ENCODE measurements at regions not wholly inside any gene's neighbourhood (a gene's known extent, or its start where the extent isn't known, plus 50 kb on each side); places are given as distances from the start of the nearest gene placed in this dataset.
A peak's percentile ranks its signal among the peaks of the same experiment; 100 is the strongest.
"Not testable (repeated sequence)": the region's sequence is repeated elsewhere in the genome, so short reads cannot be mapped to it uniquely, and the experiment has no call there.

DNA sequence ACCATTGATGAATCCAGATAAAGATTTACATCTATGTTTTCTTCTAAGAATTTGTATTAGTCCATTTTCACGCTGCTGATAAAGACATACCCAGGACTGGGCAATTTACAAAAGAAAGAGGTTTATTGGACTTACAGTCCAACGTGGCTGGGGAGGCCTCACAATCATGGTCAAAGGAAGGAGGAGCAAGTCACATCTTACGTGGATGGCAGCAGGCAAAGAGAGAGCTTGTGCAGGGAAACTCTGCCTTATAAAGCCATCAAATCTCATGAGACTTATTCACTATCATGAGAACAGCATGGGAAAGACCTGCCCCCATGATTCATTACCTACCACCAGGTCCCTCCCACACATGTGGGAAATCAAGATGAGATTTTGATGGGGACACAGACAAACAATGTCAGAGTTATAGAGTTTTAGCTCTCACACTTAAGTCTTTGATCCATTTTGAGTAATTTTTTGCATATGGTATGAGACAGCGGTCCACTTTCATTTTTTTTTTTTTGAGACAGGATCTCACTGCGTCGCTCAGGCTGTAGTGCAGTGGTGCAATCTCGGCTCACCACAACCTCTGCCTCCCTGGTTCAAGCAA is 53.5 kb upstream of the JADE2 start:
- not testable (repeated sequence) for H3K9me3 ChIP-seq, H3K27ac ChIP-seq, H3K36me3 ChIP-seq, H3K4me1 ChIP-seq, H3K4me3 ChIP-seq, H3K27me3 ChIP-seq
- DNase-seq = peak in 1 of 3 donors; percentile 4

DNA sequence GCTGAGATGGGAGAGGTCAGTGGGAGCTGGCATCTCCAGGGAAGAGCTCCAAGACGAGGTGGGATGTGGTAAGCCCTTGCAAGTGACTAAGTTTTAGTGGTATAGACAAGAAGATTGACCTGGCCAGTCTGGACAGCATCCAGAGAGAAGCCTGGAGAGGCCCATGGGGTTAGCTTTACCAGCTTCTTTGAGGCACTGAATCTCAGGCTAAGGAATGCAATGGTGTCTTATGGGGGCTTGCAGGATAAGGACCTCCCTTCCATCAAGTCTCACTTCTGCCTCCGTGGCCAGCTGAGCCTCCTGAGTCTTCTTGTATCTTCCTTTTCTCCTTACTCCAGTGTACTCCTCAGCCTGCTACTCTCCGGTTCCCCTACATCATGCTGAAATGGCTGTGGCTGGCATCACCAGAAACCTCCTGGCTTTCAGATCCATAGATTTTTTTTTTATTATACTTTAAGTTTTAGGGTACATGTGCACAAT is 56.5 kb upstream of the JADE2 start:
- no peak for TF ChIP-seq POLR2A (IDR thresholded peaks at IDR 0.05)
- DNase-seq = no peak

DNA sequence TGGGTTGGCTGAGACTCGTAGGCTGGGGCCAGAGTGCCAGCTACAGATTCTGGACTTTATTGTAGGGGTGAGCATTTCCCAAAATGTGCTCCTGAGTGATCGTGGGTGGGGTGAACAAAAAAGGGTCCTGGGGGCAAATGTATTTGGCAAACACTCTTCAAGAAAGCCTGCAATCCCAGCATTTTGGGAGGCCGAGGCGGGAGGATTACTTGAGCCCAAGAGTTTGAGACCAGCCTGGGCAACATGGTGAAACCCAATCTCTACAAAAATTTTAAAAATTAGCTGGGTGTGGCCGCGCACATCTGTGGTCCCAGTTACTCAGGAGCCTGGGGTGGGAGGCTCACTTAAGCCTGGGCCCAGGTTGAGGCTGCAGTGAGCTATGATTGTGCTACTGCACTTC is 55.5 kb upstream of the CDKN2AIPNL start:
- H3K27me3 ChIP-seq = no peaks in the 10 kb centered on the region
- peaks cover 12 to 24% (median 17%) of the 10 kb centered on the region in 4 donors for H3K4me1 ChIP-seq
- peak overlapping the region in 2 of 4 donors; percentile 51 to 58 for H3K4me3 ChIP-seq
- H3K9me3 ChIP-seq = no peaks in the 10 kb centered on the region
- DNase-seq = no peak
- H3K36me3 ChIP-seq = no peaks in the 10 kb centered on the region
- H3K27ac ChIP-seq = peak overlapping the region; percentile 85 to 97 (median 96)
- TF ChIP-seq, protein P1, sequence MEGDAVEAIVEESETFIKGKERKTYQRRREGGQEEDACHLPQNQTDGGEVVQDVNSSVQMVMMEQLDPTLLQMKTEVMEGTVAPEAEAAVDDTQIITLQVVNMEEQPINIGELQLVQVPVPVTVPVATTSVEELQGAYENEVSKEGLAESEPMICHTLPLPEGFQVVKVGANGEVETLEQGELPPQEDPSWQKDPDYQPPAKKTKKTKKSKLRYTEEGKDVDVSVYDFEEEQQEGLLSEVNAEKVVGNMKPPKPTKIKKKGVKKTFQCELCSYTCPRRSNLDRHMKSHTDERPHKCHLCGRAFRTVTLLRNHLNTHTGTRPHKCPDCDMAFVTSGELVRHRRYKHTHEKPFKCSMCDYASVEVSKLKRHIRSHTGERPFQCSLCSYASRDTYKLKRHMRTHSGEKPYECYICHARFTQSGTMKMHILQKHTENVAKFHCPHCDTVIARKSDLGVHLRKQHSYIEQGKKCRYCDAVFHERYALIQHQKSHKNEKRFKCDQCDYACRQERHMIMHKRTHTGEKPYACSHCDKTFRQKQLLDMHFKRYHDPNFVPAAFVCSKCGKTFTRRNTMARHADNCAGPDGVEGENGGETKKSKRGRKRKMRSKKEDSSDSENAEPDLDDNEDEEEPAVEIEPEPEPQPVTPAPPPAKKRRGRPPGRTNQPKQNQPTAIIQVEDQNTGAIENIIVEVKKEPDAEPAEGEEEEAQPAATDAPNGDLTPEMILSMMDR (IDR thresholded peaks at IDR 0.05) = no peak
- no peak for TF ChIP-seq POLR2A (IDR thresholded peaks at IDR 0.05)

More for the DNA sequence above, 56.5 kb upstream of the JADE2 start:
- Histone ChIP-seq H3K4me3 (no peak overlapping the region), H3K27me3 (no peaks in the 10 kb centered on the region), H3K27ac (no peak overlapping the region), H3K4me1 (peaks cover 12 to 24% (median 17%) of the 10 kb centered on the region in 4 donors), H3K36me3 (no peaks in the 10 kb centered on the region), H3K9me3 (no peaks in the 10 kb centered on the region)

DNA sequence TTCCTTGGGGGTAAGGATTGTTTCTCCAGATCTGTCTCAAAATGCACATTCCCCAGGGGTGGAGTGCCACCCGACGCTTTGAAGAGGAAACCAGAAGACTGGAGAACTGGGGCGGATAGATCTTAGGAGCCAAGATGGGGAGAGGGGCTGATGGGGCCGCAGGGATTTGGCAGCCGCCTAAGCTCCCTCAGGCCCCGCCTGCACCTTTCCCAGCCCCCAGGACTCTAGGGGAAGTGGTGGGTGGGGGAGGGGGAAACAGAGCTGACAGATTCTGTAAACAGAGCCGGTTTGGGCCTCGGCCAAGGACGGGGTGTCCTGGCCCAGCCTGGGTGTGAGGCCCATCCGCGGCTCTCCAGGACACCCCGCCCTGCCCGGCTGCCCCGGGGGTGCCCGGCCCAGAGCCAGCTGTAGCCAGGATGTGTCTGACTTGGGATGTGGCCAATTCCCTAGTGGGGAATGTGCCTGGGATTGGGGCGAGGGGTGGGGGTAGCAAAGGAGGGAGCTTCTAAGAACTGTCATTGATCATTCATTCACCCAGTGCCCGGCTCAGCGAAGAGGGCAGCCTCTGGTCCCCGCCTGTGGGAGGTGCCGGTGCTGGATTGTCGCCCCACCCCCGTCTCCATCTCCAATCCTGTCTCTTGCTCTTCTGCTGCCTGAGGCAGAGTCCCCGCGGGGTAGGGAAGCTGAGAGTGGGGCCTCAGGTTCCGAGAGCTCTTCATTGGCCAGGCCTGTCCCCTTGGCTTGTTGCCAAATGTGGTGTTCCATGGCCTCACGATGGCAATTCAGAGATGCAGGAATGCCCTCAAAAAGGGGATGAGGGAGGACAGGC is 54.8 kb upstream of the CDKN2AIPNL start:
- DNase-seq = peak; percentile 93 to 99 (median 99)
- peaks cover 12 to 24% (median 17%) of the 10 kb centered on the region in 4 donors for H3K4me1 ChIP-seq
- H3K9me3 ChIP-seq = no peaks in the 10 kb centered on the region
- peak overlapping the region; percentile 41 to 58 (median 50) for H3K4me3 ChIP-seq
- peak overlapping the region; percentile 85 to 97 (median 96) for H3K27ac ChIP-seq
- no peaks in the 10 kb centered on the region for H3K36me3 ChIP-seq
- H3K27me3 ChIP-seq = no peaks in the 10 kb centered on the region
- TF ChIP-seq, protein P1 (IDR thresholded peaks at IDR 0.05) = peak in 3 of 6 experiments; percentile 43 to 49 (median 45)
- peak in 1 of 2 donors; percentile 58 for TF ChIP-seq POLR2A (IDR thresholded peaks at IDR 0.05)

DNA sequence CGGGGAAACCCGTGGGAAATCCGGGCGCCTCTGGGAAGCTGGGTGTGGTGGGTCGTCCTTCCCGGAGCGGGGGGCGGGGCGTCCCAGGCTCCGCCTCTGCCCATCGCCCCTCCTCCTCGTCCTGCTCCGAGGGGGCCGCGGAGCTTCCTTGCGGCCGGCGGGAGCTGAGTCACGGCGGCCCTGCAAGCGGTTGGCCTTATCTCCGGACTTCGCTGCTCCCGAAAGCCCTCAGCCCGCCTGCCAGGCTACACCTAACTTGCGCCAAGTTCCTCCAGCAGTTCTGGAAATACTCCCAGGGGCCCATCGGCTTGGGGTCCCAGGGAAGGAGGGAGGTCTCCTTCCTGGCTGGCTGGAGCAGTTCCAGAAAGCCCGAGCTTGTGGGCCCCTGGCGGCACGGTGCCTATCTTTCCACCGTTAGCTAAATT is 54.1 kb upstream of the CDKN2AIPNL start:
- peak overlapping the region; percentile 85 to 97 (median 96) for H3K27ac ChIP-seq
- H3K27me3 ChIP-seq = no peaks in the 10 kb centered on the region
- no peaks in the 10 kb centered on the region for H3K9me3 ChIP-seq
- DNase-seq = peak; percentile 80 to 94 (median 94)
- H3K4me3 ChIP-seq = peak overlapping the region; percentile 41 to 58 (median 50)
- H3K36me3 ChIP-seq = no peaks in the 10 kb centered on the region
- peaks cover 12 to 24% (median 17%) of the 10 kb centered on the region in 4 donors for H3K4me1 ChIP-seq
- TF ChIP-seq POLR2A (IDR thresholded peaks at IDR 0.05) = peak; percentile 46 to 81
- TF ChIP-seq, protein P1 (IDR thresholded peaks at IDR 0.05) = peak in 1 of 6 experiments; percentile 14

DNA sequence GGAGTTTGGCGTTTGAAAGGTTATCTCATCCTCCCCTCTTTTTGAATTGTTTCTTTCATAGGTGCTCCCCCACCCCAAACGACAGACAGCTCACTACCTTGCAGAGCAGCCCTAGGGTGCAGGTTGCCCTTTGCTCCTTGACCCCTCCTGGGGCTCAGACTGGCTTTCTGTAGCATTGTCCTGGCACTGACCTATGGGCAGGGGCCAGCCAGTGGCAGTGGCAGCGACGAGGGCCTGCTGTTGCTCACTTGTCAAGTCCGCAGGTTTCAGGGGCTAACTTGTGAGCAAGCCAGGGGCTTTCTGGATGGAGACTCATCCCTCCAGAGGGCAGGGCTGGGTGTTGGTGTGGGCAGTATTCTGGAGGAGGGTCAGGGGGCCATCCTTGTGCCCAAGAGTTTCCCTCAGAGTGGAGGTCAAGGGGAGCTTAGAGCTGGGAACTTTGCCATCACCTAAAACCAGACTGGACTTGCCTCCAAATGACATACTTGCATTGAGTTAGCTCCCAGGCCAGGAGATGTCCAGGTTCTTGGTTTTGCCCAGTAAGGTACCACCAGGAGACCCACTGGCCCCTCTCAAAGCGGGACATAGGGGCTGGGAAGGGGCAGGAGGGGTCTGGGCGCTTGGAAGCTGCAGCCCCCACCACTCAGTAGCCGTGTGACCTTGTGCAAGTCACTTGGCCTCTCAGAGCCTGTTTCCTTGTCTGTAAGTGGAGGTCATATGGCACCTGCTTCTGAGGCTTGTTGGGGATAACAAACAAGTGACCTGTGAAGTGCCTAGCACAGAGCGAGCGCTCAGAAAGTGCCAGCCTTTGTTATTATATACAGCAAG is 53.5 kb upstream of the CDKN2AIPNL start:
- peaks cover 12 to 24% (median 17%) of the 10 kb centered on the region in 4 donors for H3K4me1 ChIP-seq
- no peaks in the 10 kb centered on the region for H3K9me3 ChIP-seq
- H3K27me3 ChIP-seq = no peaks in the 10 kb centered on the region
- TF ChIP-seq POLR2A (IDR thresholded peaks at IDR 0.05) = no peak
- peak in 2 of 3 donors; percentile 50 to 66 for DNase-seq
- H3K27ac ChIP-seq = peak overlapping the region; percentile 85 to 97 (median 96)
- H3K4me3 ChIP-seq = peak overlapping the region; percentile 41 to 58 (median 50)
- no peaks in the 10 kb centered on the region for H3K36me3 ChIP-seq
